ENCODE measurements at regions not wholly inside any gene's neighbourhood (a gene's known extent, or its start where the extent isn't known, plus 50 kb on each side); places are given as distances from the start of the nearest gene placed in this dataset.

GRCh38 chr5:34501840-34502239, 154.3 kb upstream of the RAI14 start:
- no peak overlapping the region for H3K4me3 ChIP-seq (ENCODE audit: low read length)
- no peak for DNase-seq (ENCODE audit: low read depth)
- TF ChIP-seq CTCF (IDR thresholded peaks at IDR 0.05; ENCODE audit: insufficient read depth, low read depth, low read length, missing control alignments): no peak

GRCh38 chr5:34502581-34502980, 153.5 kb upstream of the RAI14 start:
- no peak for TF ChIP-seq CTCF (IDR thresholded peaks at IDR 0.05; ENCODE audit: insufficient read depth, low read depth, low read length, missing control alignments)

GRCh38 chr5:34503379-34504253, 152.5 kb upstream of the RAI14 start:
- H3K4me3 ChIP-seq (ENCODE audit: low read length): no peak overlapping the region
- DNase-seq (ENCODE audit: low read depth): no peak
- TF ChIP-seq CTCF (IDR thresholded peaks at IDR 0.05; ENCODE audit: insufficient read depth, low read depth, low read length, missing control alignments): no peak

More at GRCh38 chr5:34502581-34502980, 153.5 kb upstream of the RAI14 start:
- no peak overlapping the region for H3K4me3 ChIP-seq (ENCODE audit: low read length)
- no peak for DNase-seq (ENCODE audit: low read depth)

- no peak for DNase-seq (ENCODE audit: low read depth)
- no peak overlapping the region for H3K4me3 ChIP-seq (ENCODE audit: low read length)
- no peak for TF ChIP-seq CTCF (IDR thresholded peaks at IDR 0.05; ENCODE audit: insufficient read depth, low read depth, low read length, missing control alignments)
Measured at GRCh38 chr5:34504967-34505366, 151.2 kb upstream of the RAI14 start.

GRCh38 chr5:34505731-34506130, 150.4 kb upstream of the RAI14 start:
- TF ChIP-seq CTCF (IDR thresholded peaks at IDR 0.05; ENCODE audit: insufficient read depth, low read depth, low read length, missing control alignments): no peak
- no peak overlapping the region for H3K4me3 ChIP-seq (ENCODE audit: low read length)
- DNase-seq (ENCODE audit: low read depth): no peak

- no peak for TF ChIP-seq CTCF (IDR thresholded peaks at IDR 0.05; ENCODE audit: insufficient read depth, low read depth, low read length, missing control alignments)
- peak; percentile 40 for DNase-seq (ENCODE audit: low read depth)
- H3K4me3 ChIP-seq (ENCODE audit: low read length): no peak overlapping the region
Measured at GRCh38 chr5:34507933-34508332, 148.2 kb upstream of the RAI14 start.

GRCh38 chr5:34509392-34509791, 146.7 kb upstream of the RAI14 start:
- no peak for TF ChIP-seq CTCF (IDR thresholded peaks at IDR 0.05; ENCODE audit: insufficient read depth, low read depth, low read length, missing control alignments)
- H3K4me3 ChIP-seq (ENCODE audit: low read length): no peak overlapping the region
- peak; percentile 93 for DNase-seq (ENCODE audit: low read depth)

Measured in epithelial cell of esophagus (primary cell).